CD4-positive, alpha-beta T cell treated with Interferon gamma for 1 hour (primary cell): ENCODE measurements at regions not wholly inside any gene's neighbourhood (a gene's known extent, or its start where the extent isn't known, plus 50 kb on each side); places are given as distances from the start of the nearest gene placed in this dataset.
"Not testable (repeated sequence)": the region's sequence is repeated elsewhere in the genome, so short reads cannot be mapped to it uniquely, and the experiment has no call there.

ENCODE experiments used
- DNase-seq: peaks from one replicate; pipeline ENCODE4 v3.0.0-alpha.2; 2020

DNA sequence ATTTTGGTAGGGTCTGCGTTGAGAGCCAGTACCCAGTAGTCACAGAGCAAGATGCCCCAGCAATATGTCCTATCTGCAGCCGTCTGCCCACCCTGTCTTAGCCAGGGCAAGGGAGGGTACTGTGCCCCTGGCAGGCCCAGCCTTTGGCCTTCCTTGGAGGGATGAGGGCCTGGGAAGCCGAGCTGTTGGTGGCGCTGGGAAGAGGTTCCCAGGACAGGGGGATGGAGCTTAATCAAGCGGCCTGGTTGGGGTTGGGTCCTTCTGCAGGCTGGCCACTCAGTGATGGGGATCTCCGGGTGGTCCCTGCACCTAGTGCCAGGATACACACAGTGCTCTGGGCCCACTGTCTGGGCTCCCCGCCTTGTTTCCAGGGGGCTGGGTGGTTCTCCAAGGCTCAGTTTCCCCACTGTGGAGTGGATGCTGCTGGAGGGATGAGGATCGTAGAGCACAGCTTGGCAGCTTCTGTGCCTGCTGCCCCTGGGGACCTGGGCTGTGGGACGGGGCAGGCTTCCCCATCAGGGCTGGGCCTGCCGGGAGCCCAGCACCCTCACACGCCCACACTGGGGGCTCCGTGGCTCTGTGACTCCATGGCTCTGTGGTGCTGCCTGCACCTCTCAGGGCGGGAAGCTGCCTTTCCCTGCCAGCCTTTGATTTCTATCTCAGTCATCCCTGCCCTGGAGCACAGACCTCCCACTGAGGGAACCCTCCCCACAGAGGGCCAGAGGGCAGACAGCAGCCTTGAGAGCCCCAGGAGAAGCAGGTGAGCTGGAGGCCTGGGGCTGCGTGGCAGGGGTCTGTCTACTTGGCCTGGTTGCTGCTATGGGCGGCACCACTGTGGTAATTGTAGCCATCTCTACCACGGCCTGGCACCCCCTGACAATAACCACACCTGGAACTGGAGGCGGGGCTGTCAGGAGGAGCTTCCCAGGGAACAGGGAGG is 357.0 kb downstream of the TMEM121 start:
- no peak for DNase-seq

- DNase-seq: not testable (repeated sequence)
Observed at GRCh38 chr14:105884192-105884807, 357.9 kb downstream of the TMEM121 start.

- DNase-seq: no peak
Observed at GRCh38 chr14:105884808-105885281, 358.5 kb downstream of the TMEM121 start.

GRCh38 chr14:105885561-105886320 is 359.4 kb downstream of the TMEM121 start:
- no peak for DNase-seq

- not testable (repeated sequence) for DNase-seq
Observed at GRCh38 chr14:105886791-105887191, 360.4 kb downstream of the TMEM121 start.

DNA sequence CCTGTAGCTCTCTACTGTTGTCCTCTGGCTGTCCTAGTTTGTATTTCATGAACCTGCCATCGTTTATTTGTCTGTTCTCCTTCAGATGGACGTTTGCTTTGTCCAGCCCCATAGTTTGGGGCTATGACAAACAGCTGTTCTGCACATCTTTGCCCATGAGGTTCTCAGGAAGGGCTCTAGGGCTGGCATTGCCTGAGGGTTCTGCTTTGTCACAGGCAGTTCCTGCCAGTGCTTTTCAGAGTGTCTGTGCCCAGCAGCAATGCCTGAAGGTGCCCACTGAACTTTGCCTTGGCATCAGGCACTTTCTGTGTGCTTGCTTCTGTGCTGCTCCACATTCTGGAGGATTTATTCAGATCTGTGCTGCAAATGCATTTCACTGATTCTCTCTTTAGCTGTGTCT is 361.3 kb downstream of the TMEM121 start:
- DNase-seq: no peak

DNA sequence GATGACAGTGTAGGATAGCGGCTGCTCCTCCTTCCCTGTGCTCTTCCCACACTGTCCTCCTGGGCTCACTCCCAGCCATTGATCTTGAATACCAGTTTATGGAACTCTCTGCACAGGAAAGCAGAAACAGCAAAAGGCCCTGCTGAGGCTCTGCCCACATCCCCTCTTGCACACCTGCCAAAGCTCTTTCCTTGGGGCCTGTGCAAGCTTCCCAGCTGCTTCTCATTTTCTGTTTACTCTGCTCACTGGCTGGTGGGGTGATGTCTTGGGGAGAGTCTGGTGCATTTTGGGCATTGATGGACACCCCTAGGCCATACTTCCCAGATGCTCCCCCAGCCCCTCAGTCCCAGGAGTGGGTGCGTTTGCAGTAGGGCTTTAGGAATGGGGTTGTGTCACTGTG is 361.8 kb downstream of the TMEM121 start:
- no peak for DNase-seq

DNA sequence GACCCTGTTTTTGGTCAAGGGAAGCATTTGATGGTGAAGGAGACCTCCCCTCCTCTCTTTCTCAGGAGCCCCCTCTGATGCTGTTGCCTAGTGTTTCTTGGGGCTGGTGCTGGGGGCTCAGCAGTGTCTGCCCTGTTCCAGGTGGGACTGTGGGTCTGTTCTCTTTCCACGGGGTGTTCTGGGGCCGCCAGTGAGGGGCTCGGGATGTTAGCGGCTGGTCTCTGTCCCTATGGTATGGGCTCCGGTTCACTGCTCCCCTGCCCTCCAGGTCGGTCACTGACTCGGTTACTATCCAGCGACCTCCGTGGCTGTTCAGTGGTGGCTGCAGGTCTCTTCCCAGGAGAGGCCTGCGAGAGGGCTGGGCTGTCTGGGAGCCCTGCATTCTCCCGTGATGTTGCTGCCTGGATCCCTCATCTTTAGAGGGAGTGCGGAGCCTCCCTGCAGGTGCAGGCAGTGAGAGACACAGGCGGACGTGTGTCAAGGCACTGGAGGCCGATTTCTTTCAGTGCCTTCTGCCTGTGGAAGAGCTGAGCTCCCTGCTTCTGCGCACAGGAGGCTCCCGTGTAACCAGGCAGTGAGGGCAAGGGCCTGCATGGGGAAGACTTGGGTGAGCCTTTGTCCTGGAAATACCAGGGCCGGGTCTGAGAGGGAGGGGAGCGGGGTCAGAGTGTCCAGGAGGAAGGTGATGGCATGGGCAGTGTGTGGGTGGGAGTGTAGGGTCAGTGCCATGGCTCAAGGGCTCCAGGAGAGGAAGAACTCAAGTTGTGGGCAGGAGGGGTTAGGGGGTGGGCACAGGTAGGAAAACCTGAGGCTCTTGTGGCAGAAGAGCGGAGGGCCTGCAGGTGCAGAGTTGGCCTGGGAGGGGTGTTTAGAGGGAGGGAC is 362.6 kb downstream of the TMEM121 start:
- no peak for DNase-seq

GRCh38 chr14:105889666-105890473 is 363.5 kb downstream of the TMEM121 start:
- no peak for DNase-seq

- no peak for DNase-seq
Observed at GRCh38 chr14:105890474-105891220, 364.3 kb downstream of the TMEM121 start.

GRCh38 chr14:105891221-105891602 is 364.8 kb downstream of the TMEM121 start:
- no peak for DNase-seq

GRCh38 chr14:105891631-105892452 is 365.5 kb downstream of the TMEM121 start:
- DNase-seq: no peak

- not testable (repeated sequence) for DNase-seq
Observed at GRCh38 chr14:105892453-105893441, 366.4 kb downstream of the TMEM121 start.

DNA sequence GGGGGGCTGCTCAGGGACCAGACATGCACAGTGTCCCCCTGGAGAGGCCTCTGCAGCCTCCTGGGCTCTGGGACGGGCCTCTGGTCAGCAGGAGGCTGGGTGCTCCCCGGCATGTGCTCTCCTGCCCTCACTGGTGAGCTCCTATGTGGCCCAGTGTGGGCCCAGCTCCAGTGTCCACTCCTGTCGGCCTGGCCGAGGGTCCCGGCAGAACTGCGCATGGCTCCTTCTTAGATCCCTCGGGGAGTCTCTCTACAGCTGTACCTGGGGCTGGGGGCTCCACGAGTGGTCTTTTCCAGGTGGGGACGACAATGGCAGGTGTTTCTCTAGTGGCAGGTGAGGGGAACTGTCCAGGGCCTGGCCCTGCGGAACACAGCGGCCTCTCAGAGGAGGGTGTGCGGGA is 367.3 kb downstream of the TMEM121 start:
- DNase-seq: not testable (repeated sequence)

- DNase-seq: no peak
Observed at GRCh38 chr14:105894125-105894977, 368.0 kb downstream of the TMEM121 start.

DNA sequence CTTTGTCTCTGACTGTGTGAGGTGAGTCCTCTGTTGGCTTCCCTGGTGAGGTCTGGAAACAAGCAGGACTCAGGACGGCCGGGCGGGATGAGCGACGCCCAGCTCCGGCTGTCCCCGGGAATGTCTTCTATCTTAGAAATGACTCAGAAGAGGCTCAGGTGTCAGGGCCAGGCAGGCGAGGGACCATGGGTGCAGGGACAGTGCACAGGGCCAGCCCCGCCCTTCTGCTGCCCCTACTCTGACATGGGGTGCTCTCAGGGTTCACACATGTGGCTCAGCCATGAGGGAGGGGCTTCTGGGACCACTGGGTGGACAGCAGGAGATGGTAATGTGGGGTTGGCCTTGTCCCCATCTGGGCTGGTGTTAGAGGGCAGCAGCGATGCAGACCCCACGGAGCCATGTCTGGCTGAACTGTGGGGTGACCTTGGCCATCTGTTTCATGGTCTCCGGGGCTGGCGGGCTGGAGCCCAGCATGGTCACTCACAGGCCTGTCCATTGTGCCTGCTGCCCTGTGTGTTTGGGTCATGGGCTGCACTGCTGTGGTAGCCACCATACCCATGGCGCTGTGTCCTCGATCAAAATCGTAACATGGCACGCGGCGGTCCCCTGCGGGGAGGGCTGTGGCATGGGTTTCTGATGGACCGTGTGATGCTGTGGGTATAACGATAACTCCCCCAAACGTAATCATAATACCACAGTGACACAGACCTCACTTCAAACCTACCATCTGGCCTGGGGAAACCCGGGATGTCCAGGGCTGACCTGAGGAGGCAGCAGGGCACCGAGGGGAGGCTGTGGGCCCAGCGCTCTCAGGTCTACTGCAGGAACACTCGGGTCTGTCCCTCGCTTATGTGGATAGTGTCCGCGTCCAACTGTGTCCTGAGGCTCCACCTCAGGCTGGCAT is 368.8 kb downstream of the TMEM121 start:
- no peak for DNase-seq
